ENCODE measurements at regions not wholly inside any gene's neighbourhood (a gene's known extent, or its start where the extent isn't known, plus 50 kb on each side); places are given as distances from the start of the nearest gene placed in this dataset.

DNA sequence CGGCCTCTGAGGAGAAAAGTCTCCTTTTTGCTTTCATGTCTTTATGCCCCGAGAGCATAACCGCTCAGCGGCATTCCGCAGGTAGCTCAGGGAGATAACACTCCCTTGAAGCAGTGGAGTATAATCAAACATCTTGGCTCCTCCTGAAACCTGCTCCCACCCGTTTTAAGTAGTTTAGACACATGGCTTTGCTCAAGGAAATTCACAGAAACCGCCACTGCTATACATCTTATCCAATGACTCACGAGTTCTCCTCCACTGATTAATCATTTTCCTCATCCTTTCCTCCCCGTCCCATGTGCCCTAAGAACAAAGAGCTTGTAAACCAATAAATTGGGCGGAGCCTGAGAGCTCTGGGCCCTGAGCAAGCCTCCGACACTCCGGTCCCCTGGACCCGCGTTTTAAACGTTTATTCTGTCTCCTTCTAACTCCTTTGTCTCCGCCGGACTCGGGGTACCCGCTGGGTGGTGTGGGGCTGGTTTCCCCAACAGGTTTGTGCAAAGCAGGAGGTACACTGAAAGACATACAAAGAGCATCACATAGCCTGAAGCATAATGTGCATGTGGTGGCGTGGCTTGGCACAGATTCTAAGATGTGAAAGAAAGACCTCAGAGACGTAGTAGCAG lies 401.2 kb downstream of the TLL1 start:
- DNase-seq (ENCODE audit: low spot score), result no peak

DNA sequence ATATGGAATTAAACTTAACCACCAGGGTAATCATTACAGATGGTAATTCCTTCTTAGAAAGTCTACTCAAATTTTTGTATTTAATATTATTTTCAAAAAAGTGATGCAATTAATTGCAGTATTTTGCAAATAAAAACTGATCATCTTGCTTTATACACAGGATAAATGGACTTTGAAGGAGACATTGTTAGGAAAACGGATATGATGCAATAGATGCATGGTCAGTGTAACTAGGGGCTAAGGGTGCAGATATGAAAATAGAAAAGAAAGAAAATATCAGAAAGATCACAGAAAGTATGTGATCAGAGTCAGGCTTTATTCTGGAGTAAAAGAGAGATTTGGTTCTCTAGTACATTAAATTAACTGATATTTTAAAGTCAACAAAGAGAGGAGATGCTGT lies 401.7 kb downstream of the TLL1 start:
- DNase-seq (ENCODE audit: low spot score), result no peak

DNA sequence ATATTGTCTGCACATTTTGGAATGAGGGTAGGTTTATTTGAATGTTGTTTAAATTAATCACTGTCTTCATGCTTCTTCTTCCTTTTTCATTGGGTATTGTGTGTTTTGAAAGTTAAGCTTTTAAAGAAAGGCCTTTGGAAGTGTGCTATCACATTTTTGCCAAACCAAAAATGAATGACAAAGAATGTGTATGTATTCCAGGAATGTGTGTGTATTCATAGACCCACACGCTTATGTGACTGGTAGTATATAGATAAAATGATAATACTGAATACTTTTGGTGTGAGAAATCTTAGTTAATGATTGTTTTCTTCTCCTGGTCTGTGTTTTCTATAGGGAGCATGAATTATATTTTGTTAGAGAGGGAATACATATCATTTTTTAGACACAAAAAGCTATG lies 404.4 kb downstream of the TLL1 start:
- no peak for DNase-seq (ENCODE audit: low spot score)

DNA sequence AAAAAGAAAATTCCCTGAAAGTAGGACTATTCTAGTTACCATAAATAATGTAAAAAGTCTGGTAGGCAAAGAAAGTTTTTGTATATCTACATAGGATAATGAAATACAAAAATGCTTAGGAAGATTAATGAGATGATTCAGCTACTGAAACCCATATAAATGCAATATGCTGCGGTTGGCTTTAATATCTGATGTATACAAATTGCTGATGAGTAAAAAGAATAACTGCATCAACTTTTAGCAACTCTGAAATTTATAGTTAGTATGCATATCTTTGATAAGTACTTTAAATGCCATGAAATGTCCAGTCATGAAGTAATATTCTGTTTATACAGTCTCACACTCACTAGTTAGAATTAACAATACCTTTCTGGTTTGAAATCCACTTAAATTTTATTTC lies 404.8 kb downstream of the TLL1 start:
- no peak for DNase-seq (ENCODE audit: low spot score)

DNA sequence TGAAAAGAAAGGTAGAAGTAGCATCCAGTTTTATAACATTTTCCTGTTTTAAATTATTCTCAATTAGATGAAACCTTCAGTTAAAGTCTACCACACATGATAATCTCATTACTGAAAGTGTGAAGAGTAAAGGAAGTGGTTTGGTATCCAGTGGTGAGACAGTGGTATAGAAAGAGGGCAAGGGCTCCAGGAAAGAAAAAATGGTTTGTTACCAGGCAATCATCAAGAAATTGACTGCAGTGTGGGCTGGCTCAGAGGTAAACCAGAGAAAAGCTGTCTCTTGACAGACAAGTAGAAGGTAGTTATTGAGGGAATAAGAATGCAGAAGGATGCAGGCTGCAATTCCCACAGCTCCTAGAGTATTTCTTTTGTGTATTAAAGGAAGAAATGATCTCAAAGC lies 406.2 kb downstream of the TLL1 start:
- DNase-seq (ENCODE audit: low spot score), result no peak

DNA sequence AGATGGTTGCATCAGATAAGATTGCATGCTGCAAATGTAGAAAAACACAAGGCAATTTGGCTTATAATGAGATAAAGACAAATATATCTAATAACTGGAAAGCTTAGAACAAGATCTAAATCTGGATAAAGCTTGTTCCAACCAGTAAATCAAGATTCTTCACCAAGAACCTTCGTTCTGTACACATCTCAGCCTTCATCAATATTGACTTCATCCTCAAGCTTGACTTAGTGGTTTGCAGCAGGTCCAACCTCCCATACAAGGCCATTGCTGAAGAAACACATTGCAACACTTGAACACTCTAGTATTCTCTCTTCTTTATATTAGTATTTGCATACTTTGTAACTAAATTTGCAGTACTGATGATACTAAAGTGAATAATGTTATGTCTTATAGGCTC lies 407.6 kb downstream of the TLL1 start:
- DNase-seq (ENCODE audit: low spot score), result no peak

DNA sequence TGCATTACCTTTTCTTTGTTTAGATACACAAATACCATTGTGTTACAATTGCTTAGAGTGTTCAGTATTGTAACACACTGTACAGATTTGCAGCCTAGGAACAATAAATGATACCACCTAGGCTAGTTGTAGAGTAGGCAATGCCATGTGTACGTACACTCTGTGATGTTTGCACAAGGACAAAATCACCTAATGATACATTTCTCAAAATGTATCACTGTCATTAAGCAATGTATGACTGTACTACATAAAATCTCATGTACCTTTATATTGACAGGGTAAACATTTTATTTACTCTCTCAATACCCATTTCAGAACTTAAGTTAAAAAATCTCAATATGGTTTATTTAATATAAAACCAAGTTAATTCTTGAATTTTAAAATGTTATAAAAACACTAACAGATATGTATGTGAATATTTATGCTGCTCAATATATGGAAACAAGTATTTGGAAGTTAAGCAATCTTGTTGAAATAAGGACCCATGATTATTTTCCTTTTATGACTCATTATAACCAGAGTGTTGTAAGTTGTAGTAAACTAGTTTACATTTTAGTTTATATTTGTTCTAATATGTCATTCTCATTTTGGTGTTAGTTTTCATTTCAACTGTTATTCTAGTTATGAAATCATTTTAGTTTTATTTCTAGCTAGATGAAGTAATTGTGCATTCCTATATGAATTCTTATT lies 409.2 kb downstream of the TLL1 start:
- DNase-seq (ENCODE audit: low spot score), result no peak

DNA sequence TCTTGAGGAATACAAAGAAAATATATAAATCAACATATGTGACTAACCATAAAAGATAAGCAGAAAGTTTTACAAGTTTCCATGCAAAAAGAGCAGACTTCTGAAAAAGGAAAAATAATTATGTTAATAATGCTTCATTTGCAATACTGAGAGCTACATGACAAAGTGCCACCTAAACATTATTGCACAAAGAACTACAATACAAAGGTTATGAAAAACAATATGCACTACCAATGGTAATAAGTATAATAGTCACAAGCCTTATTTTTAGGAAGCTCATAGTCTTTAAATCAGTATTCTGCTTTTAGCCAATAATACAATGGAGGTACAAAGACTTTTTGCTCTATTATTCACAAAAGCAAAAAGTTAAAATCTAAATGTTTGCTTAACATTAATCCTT lies 411.2 kb downstream of the TLL1 start:
- no peak for DNase-seq (ENCODE audit: low spot score)

DNA sequence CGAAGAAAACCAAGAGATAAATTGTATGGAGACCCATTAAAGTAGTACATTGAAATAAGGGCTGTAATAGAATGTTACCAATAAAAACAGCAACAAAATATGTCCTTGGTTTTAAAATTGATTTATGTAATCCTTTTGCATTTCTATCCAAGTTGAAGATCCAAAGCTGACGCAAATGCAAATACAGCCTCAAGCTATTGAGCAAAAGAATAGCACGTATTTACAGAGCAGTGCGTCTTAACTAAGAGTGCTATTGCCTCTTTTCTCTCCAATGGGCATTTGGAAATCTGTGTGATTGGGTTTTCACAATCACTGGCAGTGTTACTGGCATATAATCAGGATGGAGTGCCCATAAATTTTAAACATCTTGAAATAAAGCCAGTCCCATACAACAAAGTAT lies 417.4 kb downstream of the TLL1 start:
- DNase-seq (ENCODE audit: low spot score), result no peak

DNA sequence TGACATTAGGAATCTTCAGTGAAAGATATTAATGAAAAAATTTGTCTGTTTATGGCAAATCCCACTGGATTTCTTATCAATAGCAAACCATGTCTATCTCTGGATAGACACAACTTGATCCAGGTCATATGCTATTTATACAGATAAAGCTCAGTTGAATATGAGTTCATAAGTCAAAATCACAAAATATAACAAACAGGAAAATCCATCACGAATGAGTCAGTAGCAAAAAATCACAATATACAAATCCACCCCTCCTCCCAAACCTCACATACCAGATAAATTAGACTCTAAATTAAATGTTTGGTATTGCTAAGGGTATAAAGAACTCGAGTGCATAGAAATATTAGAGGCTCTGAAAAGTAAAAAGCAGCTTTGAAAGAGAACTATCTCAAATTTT lies 420.5 kb downstream of the TLL1 start:
- DNase-seq (ENCODE audit: low spot score), result no peak

DNA sequence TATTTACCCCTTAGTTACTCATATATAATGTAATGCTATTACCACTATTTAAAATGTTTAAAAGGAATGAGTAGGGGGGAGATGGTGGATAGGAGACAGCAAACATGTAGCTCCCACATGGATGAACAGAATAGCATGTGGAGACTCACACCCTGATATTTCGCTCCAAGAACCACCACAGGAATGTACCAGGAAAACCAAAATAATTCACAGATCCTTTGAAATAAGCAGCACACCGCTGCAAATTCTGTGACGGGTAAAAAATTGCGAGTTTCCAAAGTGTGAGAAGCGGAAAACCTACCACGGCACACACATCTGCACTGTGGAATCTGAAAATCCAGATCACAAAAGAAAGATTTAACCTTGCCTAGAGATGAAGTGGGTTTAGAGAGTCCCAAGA lies 428.2 kb downstream of the TLL1 start:
- DNase-seq (ENCODE audit: low spot score), result no peak

DNA sequence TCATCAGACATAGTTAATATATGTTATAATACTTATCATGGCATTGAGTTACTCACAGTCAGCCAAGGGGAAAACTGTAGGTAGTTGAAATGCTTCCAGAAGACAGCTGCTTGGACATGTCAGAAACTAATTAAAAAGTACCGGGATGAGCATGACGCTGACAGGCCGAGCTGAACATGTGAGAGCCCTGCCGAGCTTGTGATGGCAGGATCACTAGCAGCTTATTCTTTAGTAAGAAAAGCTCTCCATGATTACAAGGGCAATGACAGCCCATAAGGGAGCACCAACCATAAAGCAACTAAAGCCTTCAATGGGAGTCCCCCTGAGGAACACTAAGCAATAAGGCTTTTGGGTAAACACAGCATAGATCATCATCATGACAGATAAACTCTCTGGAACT lies 435.6 kb downstream of the TLL1 start:
- no peak for DNase-seq (ENCODE audit: low spot score)

DNA sequence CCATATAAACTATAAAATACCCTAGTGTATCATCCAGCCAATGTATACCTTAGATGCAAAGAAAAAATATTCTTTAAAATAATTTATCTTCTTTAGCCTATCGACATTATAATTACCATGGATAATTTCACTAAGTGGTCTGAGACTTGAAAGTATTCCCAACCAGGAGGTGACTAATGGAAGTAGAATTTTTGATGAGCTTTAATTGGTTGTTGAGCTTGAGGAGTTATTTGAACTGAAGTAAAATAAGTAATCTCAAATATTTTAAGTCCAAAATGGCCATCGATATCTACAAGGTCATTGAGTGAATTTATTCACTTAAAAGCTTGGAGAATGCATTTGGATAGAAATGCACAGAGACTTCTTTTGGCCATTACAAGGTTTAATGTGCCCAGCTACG lies 436.2 kb downstream of the TLL1 start:
- no peak for DNase-seq (ENCODE audit: low spot score)

DNA sequence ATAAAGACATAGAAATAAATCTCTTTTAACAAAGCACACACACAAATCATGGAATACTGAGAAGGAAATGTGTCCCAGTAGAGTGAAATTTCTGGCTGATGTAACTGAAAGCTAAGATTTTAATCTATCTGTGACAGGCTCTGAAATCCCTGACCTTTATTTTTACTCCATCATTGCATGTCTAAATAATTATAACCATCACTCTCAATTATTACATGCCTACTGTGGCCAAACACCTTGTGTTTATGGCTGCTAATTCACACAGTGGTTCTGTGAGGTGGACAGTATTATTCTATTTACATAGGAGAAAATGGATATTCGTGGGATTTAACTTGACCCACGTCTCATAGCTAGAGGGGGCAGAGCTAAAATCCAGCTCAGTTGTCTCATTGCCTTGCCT lies 438.1 kb downstream of the TLL1 start:
- DNase-seq (ENCODE audit: low spot score), result no peak

DNA sequence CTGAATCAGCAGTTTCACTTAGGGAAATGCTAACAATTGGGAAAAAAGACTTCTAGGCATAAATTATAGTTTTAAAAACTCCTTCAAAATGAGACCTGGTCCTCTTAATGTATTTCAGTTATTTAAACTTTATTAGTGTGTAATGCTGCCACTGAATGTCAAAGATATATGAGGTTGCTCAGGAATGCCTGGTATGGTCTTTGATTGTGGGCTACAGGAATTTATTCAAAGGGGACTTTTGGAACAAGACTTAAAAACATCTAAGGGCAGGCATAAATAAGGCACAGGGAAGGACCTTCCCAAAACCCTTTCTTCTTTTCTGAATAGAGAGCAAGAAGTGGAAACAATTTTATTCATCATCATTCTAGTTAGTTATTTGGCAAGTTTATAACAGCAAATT lies 439.1 kb downstream of the TLL1 start:
- no peak for DNase-seq (ENCODE audit: low spot score)

DNA sequence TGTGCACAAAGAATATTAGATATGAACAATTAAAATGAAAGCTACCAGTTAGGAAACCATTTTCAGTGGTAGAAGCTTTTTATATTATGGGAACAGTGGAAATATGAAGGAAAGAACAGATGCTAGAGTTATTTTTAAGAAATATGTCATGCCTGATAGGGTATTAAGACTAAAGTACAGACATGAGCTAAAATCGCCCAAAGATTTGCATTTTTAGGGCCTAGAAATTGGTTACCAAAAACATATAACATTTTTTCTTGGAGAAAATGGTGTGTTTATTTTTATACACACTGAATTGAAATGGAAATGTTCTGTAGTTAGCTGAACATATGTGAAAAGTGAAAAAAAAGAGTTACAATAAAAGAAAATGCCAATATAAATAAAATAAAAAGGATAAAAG lies 441.9 kb downstream of the TLL1 start:
- DNase-seq (ENCODE audit: low spot score), result no peak

DNA sequence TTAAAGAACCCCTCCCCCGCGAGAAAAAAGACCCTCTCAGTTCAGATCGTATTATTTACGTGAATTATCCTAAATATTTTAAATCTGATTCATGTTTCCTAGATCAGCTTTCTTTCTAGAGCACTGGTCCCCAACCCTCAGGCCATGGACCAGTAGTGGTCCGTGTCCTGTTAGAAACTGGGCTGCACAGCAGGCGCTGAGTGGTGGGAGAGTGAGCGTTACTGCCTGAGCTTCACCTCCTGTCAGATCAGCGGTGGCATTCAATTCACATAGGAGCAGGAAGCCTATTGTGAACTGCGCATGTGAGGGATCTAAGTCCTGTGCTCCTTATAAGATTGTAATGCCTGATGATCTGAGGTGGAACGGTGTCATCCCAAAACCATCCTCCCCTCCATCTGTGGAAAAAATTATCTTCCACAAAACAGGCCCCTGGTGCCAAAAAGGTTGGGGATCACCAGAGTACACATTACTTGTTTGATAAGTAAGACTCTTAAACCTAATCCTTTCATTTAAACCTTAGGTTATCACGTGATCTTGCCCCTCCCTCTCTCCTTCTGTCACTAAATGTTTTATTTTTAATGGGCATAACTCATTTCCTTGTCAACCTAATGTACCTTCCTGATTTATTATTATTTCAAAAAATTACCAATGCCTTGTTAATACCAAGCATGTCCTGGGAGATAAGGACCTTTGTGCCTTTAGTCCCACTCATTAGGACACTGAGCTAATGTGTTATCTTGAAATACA lies 442.9 kb downstream of the TLL1 start:
- DNase-seq (ENCODE audit: low spot score), result no peak

DNA sequence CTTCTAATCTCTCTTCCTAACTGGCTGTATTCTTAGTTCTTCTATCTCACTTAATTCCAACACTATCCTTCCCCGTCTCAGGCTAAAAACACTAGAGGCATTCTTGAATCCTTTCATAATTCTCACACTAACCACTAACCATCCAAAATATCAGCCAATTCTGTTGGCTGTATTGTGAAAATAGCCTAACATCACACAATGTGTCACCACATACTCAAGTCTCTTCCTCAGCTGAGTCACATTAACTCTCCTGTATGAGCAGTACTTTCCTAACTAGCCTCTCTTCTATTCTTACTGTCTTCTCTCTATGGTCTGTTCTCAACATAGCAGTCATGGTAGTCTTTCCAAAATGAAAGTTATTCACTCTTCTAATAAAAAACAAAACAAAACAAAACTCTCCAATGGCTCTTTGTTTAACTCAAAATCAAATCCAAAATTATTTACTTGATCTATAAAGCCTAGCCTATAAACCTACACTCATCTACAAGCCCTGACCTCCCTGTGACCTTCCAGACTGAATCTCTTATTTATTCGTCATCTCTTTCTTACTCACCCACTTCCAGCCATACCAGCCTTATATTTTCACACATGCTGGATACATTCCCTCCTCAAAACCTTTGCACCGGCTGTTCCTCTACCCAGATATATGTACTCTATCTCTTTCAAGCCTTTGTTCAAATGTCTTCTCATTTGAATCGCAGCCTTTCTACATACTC lies 445.9 kb downstream of the TLL1 start:
- DNase-seq (ENCODE audit: low spot score), result no peak

DNA sequence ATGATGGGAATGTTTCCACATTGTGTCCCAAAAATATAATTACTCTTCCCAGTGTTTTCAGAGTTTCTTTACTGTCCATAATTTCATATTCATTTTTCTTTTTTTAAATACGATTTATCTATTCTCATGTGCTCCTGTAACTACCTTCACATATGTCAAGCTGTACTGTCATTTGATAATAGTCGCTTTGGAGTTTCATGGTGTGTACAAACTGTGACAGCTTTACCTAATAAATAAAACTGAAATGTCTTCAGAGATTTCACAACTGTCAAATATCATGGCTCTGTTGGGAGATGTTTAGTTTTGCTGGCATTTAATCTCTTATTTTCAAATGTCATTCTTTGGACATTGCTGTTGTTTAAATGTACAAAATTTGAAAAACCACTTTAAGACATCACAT lies 450.2 kb downstream of the TLL1 start:
- no peak for DNase-seq (ENCODE audit: low spot score)

DNA sequence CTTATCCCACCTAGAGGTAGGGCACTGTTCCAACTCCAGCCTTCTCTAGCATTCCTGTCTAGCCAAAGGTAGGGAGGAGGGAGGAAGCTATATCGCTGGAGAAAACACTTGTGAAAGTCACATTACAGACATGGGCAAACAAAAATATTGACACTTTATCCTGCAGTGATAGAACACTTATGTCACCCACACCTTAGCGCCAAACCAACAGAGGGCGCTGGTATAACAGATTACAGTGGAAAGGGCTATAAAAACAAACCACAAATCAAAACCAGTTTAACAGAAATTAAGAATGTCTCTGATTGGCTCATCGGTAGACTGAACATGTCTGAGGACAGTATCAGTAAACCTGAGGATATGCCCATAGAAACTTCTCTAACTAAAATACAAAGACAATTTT lies 451.3 kb downstream of the TLL1 start:
- DNase-seq (ENCODE audit: low spot score), result peak; percentile 30

DNA sequence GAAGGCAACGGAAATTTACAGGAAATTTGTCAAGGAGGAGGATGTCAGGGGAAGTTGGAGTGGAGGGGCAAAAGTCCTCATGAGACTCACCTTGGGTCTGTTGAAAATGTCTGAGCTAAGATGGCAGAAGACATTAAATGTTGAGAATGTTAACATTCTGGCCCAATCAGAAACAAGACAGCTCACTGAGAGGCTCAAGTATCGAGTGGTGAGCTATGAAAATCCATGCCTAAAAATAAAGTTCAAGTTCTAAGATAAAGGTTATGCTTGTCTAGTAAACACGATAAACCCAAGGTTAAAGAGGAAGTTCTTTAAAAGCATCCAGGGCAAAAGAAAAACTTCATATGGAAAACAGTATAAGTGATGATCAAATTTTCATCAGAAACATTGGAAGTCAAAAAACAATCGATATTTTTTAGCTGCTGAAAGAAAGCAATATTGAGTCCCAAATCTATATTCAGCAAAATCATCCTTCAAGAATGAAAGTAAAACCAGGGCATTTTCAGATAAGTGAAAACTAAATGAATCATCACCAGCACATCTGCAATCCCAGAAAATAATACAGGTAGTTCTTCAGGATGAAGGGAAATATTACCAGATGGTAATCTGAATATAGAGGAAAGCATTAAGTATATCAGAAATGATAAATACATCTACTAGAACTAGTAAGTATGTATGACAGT lies 462.4 kb downstream of the TLL1 start:
- no peak for DNase-seq (ENCODE audit: low spot score)

DNA sequence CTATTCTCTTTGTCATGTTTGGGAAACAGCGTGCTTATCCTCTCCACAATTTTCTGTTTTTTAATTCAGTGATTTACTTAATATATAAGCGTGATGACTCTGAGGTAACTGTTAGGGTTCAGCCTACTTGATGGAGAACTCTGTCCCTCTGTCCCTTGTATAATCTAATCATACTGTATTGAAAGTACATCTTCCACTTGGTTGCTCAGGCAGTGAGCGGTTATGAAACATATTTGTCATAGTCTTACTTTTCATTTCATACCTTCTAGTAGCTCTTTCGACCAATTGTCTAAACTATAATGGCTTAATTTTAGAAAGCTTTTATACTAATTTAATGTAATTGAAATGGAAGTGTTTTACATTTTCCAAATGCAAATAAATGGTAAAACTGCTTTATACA lies 469.0 kb downstream of the TLL1 start:
- no peak for DNase-seq (ENCODE audit: low spot score)

All from LoVo (cell line).